ENCODE measurements at regions not wholly inside any gene's neighbourhood (a gene's known extent, or its start where the extent isn't known, plus 50 kb on each side); places are given as distances from the start of the nearest gene placed in this dataset.

DNA sequence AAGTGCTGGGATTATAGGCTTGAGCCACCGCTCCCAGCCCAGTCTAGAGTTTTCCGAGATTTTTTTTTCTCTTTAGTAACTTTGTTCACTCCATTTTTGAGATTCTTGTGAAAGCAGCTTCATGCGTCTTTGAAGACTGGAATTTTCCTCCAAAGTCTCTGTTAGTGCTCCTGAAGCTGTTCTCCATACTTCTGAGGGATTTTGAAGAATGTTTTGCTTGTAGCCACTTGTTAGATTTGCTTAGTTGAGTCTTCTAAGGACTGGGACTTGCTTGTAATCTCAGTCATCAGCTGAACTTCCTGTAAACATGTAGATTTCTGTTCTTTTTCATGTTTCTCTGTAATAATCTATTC, 234.3 kb downstream of the MYCN start:
- no peak for TF ChIP-seq EZH2 (IDR thresholded peaks at IDR 0.05; ENCODE audit: borderline replicate concordance, low read length)
- TF ChIP-seq, protein P1, sequence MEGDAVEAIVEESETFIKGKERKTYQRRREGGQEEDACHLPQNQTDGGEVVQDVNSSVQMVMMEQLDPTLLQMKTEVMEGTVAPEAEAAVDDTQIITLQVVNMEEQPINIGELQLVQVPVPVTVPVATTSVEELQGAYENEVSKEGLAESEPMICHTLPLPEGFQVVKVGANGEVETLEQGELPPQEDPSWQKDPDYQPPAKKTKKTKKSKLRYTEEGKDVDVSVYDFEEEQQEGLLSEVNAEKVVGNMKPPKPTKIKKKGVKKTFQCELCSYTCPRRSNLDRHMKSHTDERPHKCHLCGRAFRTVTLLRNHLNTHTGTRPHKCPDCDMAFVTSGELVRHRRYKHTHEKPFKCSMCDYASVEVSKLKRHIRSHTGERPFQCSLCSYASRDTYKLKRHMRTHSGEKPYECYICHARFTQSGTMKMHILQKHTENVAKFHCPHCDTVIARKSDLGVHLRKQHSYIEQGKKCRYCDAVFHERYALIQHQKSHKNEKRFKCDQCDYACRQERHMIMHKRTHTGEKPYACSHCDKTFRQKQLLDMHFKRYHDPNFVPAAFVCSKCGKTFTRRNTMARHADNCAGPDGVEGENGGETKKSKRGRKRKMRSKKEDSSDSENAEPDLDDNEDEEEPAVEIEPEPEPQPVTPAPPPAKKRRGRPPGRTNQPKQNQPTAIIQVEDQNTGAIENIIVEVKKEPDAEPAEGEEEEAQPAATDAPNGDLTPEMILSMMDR (IDR thresholded peaks at IDR 0.05; ENCODE audit: low read length), result no peak
